Suprapubic skin (tissue), 4 donors: ENCODE measurements at regions not wholly inside any gene's neighbourhood (a gene's known extent, or its start where the extent isn't known, plus 50 kb on each side); places are given as distances from the start of the nearest gene placed in this dataset.

ENCODE experiments used
- DNase-seq, 2 donors: peaks; one replicate each; pipeline ENCODE4 v3.0.0-alpha.2; 2019; ENCODE audit warnings: low spot score in 2 of 2
- H3K27ac ChIP-seq: fragments of 200-600 bp; sonication (generic); one replicate; pipeline ENCODE4 v1.5.1; 2019
- H3K27me3 ChIP-seq: fragments of 200-600 bp; sonication (generic); one replicate; pipeline ENCODE4 v1.5.1; 2019
- H3K36me3 ChIP-seq: fragments of 200-600 bp; sonication (generic); one replicate; pipeline ENCODE4 v1.5.1; 2019
- H3K4me1 ChIP-seq: fragments of 200-600 bp; sonication (generic); one replicate; pipeline ENCODE4 v1.5.1; 2019
- H3K4me3 ChIP-seq: fragments of 200-600 bp; sonication (generic); one replicate; pipeline ENCODE4 v1.5.1; 2019; ENCODE audit warnings: mild to moderate bottlenecking
- H3K9me3 ChIP-seq: fragments of 200-600 bp; sonication (generic); one replicate; pipeline ENCODE4 v1.5.1; 2019
- EP300 ChIP-seq: sonication (generic); formaldehyde crosslinking; IDR thresholded peaks from one replicate; pipeline ENCODE4 v1.6.1; 2017; ENCODE audit warnings: antibody characterized with exemption
- POLR2A ChIP-seq, 2 donors: fragments of 450-650 bp; IDR thresholded peaks; one replicate each; pipeline ENCODE4 v1.6.1; 2017; ENCODE audit warnings: antibody characterized with exemption in 2 of 2, mild to moderate bottlenecking in 2 of 2, moderate library complexity in 2 of 2
- POLR2AphosphoS5 ChIP-seq, 3 donors: sonication (generic); formaldehyde crosslinking; IDR thresholded peaks; one replicate each; pipeline ENCODE4 v1.6.1; 2017; ENCODE audit warnings: antibody characterized with exemption in 3 of 3
- WGBS: methylation state at CpG from one replicate; pipeline ENCODE4 v1.1.5; 2018; 5-methylcytosine and 5-hydroxymethylcytosine counted together
- TF ChIP-seq, protein P1 (sequence below), 2 donors: fragments of 200-600 bp in 1 of 2; fragments of 450-650 bp in 1 of 2; sonication (generic) in 1 of 2; IDR thresholded peaks; one replicate each; pipeline ENCODE4 v1.5.1; 2016 to 2019; ENCODE audit warnings: antibody characterized with exemption in 2 of 2, mild to moderate bottlenecking in 1 of 2, moderate library complexity in 1 of 2

DNA sequence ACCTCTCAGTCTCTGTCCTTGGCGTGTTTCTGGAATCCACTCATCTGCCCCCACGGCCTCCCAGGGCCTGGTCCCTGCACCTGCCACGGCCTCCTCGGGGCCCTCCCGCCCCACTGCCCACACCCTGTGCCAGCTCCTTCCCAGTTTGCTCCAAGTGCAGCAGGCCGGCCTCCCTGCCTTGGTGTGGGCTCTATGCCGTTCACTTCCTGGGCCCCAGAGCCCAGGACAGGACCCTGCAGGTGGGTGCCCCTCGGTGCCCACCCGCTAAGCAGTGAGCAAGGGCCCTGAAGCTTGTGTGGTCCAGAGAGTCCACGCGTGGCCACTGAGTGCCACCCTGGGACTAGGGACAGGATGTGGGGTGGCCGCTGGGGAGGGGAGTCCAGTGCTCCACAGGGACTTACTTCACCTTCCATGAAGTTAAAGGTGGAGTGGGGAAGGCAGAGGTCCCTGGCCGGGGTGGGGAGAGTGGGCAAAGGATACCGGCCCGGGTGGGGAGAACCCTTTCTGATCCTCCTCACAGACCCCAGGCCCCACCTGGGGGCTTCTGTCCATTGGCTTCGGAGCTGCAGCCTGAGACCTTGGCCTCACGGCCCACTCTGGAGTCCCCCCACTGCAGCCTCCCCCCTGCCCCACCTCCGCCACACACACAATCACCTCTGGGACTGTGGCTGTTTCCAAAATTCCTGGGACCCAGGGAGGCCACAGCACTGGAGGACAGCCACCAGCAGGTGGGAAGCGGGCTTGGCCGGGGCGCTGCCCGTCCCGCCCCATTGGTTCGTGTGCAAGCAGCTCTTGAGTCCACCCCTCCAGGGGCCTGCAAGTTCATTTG lies 60.0 kb upstream of the NKX1-1 start:
- H3K4me1 ChIP-seq, result no peaks in the 10 kb centered on the region
- H3K27ac ChIP-seq, result no peak overlapping the region
- 87% methylated on average over 14 of the region's 24 CpGs for WGBS
- H3K9me3 ChIP-seq, result no peaks in the 10 kb centered on the region
- TF ChIP-seq POLR2AphosphoS5 (IDR thresholded peaks at IDR 0.05), result no peak
- no peak for TF ChIP-seq EP300
- no peak for TF ChIP-seq POLR2A (IDR thresholded peaks at IDR 0.05)
- TF ChIP-seq, protein P1, sequence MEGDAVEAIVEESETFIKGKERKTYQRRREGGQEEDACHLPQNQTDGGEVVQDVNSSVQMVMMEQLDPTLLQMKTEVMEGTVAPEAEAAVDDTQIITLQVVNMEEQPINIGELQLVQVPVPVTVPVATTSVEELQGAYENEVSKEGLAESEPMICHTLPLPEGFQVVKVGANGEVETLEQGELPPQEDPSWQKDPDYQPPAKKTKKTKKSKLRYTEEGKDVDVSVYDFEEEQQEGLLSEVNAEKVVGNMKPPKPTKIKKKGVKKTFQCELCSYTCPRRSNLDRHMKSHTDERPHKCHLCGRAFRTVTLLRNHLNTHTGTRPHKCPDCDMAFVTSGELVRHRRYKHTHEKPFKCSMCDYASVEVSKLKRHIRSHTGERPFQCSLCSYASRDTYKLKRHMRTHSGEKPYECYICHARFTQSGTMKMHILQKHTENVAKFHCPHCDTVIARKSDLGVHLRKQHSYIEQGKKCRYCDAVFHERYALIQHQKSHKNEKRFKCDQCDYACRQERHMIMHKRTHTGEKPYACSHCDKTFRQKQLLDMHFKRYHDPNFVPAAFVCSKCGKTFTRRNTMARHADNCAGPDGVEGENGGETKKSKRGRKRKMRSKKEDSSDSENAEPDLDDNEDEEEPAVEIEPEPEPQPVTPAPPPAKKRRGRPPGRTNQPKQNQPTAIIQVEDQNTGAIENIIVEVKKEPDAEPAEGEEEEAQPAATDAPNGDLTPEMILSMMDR (IDR thresholded peaks at IDR 0.05), result no peak
- DNase-seq, result no peak
- H3K27me3 ChIP-seq, result peaks cover 80% of the 10 kb centered on the region
- H3K4me3 ChIP-seq, result no peak overlapping the region
- no peaks in the 10 kb centered on the region for H3K36me3 ChIP-seq

- Histone ChIP-seq H3K4me1 (no peaks in the 10 kb centered on the region), H3K27ac (no peak overlapping the region), H3K9me3 (no peaks in the 10 kb centered on the region), H3K4me3 (no peak overlapping the region), H3K36me3 (no peaks in the 10 kb centered on the region), H3K27me3 (peaks cover 78% of the 10 kb centered on the region)
- TF ChIP-seq EP300 (no peak), POLR2AphosphoS5 (IDR thresholded peaks at IDR 0.05) (no peak), POLR2A (IDR thresholded peaks at IDR 0.05) (no peak)
- TF ChIP-seq, protein P1 (IDR thresholded peaks at IDR 0.05), result no peak
- no peak for DNase-seq
- WGBS, result 76% methylated on average over 21 of the region's 24 CpGs
Measured at GRCh38 chr4:1465173-1466033, 59.2 kb upstream of the NKX1-1 start.

- WGBS, result 60% methylated on average over 1 of the region's 15 CpGs
- Histone ChIP-seq H3K27me3 (peaks cover 78% of the 10 kb centered on the region), H3K4me3 (no peak overlapping the region), H3K9me3 (no peaks in the 10 kb centered on the region), H3K27ac (no peak overlapping the region), H3K4me1 (no peaks in the 10 kb centered on the region), H3K36me3 (no peaks in the 10 kb centered on the region)
- no peak for TF ChIP-seq POLR2AphosphoS5 (IDR thresholded peaks at IDR 0.05)
- no peak for TF ChIP-seq EP300
- TF ChIP-seq POLR2A (IDR thresholded peaks at IDR 0.05), result no peak
- TF ChIP-seq, protein P1 (IDR thresholded peaks at IDR 0.05), result no peak
- no peak for DNase-seq
Measured at GRCh38 chr4:1464581-1465171, 58.4 kb upstream of the NKX1-1 start.

- Histone ChIP-seq H3K27ac (no peak overlapping the region), H3K4me3 (no peak overlapping the region), H3K9me3 (no peaks in the 10 kb centered on the region), H3K36me3 (no peaks in the 10 kb centered on the region), H3K27me3 (peaks cover 78% of the 10 kb centered on the region), H3K4me1 (no peaks in the 10 kb centered on the region)
- TF ChIP-seq, protein P1 (IDR thresholded peaks at IDR 0.05), result no peak
- TF ChIP-seq EP300 (no peak), POLR2AphosphoS5 (IDR thresholded peaks at IDR 0.05) (no peak), POLR2A (IDR thresholded peaks at IDR 0.05) (no peak)
- DNase-seq, result no peak
- 76% methylated on average over 20 of the region's 22 CpGs for WGBS
Measured at GRCh38 chr4:1463927-1464540, 57.8 kb upstream of the NKX1-1 start.
